AML-193 (cell line): ENCODE measurements at regions not wholly inside any gene's neighbourhood (a gene's known extent, or its start where the extent isn't known, plus 50 kb on each side); places are given as distances from the start of the nearest gene placed in this dataset.
"Not testable (repeated sequence)": the region's sequence is repeated elsewhere in the genome, so short reads cannot be mapped to it uniquely, and the experiment has no call there.

Experiments used
- DNase-seq, 2 experiments: peaks; one replicate each; lab custom pipeline; 2025; lab: John Stamatoyannopoulos, UW

DNA sequence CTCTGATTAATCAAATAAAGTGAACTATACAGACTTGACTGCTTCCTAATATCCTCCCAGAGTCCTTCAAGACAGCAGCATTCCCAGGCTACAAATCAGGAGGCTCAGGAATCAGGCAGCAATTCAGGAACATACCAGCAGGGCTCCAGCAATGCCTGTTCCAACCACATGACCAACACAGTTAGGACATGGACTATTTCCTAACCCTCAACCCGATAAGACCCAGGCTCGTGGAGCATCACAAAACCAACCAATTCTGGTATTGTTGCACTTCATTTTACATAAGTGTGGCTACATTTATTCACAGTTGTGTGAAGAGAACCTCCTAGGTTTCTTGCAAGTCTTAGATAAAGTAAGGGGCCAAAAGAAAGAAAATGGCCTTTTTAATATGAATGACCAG is 546.2 kb upstream of the ADGRL2 start:
- DNase-seq: no peak

DNA sequence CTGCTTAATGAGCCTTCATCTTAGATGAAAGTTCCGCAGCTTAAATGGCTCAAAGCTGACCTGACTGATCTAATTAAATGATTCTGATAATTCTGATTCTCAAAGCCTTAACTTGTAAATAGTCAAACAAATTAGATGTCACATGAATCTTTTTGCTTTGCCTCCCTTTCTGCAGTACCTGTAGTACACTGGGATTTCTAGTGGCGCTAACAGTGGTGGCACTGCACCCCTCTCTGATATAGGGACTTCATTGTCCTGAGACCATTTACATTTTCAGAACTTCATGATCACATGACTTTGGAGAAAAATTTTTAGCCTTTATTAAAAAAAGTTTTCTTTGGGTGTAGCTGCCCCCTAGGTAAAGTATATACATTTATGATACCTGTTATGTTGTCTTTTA is 546.7 kb upstream of the ADGRL2 start:
- DNase-seq: no peak

DNA sequence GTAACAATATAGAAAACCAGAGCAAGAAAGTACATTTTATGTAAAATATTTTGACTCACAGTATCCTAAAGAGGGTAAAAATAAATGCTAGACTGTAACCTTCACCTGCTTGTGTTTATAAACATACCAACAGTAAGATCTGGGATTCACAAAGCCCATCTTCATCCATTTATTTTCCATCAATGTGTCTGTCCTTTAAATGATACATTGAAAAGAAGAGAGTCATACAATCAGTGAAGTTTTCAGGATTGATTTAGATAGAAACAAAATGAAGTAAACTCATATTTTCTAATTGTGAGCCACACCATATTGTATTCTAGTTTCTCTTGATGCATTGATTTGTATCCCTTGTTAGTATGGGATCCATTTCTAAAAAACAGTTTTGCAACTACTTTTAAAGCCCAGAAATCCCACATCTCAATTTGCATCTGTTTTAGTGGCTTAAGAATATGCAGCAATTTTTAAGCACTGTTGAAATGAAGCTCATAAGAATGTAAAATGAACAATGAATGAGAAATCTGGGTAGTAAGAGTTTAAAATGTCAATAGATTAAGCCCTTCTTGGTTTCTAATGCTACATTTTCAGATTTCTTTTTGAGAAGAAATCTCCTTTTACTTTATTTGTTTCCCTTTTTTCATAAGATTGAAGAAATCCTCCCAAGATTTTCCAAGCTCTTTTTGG is 548.1 kb upstream of the ADGRL2 start:
- DNase-seq: no peak

DNA sequence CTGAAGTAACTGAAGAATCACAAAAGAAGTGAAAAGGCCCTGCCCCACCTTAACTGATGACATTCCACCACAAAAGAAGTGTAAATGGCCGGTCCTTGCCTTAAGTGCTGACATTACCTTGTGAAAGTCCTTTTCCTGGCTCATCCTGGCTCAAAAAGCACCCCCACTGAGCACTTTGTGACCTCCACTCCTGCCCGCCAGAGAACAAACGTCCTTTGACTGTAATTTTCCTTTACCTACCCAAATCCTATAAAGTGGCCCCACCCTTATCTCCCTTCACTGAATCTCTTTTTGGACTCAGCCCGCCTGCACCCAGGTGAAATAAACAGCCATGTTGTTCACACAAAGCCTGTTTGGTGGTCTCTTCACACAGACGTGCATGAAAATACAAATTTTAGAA is 549.9 kb upstream of the ADGRL2 start:
- DNase-seq: not testable (repeated sequence)

DNA sequence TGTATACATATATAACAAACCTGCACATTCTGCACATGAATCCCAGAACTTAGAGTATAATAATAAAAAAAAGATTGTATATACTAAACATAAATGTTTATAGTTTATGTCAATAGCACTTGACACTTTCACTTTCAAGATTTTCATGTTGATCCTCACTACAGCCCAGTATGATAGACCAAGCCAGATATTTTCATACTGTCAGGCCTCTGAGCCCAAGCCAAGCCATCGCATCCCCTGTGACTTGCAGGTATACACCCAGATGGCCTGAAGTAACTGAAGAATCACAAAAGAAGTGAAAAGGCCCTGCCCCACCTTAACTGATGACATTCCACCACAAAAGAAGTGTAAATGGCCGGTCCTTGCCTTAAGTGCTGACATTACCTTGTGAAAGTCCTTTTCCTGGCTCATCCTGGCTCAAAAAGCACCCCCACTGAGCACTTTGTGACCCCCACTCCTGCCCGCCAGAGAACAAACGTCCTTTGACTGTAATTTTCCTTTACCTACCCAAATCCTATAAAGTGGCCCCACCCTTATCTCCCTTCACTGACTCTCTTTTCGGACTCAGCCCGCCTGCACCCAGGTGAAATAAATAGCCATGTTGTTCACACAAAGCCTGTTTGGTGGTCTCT is 555.5 kb upstream of the ADGRL2 start:
- DNase-seq: not testable (repeated sequence)

DNA sequence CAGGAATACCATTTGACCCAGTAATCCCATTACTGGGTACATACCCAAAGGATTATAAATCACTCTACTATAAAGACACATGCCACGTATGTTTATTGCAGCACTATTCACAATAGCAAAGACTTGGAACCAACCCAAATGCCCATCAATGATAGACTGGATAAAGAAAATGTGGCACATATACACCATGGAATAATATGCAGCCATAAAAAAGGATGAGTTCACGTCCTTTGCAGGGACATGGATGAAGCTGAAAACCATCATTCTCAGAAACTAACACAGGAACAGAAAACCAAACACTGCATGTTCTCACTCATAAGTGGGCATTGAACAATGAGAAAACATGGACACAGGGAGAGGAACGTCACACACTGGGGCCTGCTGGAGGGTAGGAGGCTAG is 556.1 kb upstream of the ADGRL2 start:
- DNase-seq: not testable (repeated sequence)

DNA sequence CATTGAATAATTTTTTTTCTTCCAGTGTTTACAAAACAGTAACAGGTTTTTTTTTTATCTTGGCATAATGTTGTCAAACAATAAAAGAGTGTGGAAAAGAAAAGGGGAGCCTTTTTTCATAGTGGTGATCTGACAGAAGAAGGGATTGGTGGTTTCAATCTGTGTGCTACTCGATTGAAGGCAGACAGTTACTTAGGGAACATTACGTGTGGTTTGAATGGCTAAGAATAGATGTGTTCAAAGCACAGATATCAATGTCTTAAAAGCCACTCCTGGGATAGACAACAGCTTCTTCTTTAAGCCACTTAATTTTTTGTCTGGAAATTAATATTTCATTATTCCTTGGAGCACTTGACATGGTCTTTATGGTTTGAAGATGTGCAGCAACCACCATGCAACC is 558.6 kb upstream of the ADGRL2 start:
- DNase-seq: no peak

DNA sequence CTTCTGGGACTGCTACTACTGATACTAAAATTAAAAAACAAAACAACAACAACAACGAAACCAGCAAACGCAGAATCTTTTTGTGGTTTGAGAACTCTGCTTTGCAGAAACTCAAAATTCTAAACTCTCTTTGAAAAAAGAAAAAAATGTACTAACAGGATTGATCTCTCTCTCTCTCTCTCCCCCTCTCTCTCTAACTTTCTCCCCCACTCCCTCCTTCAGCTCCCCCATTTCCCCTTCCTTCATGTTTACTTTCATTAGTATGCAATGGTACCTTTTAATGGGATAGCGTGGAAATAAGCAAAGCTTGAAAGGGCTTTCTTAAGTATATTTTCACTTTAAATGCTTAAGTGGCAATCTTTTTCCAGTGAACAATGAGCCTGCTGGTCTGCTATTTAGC is 562.6 kb upstream of the ADGRL2 start:
- DNase-seq: no peak

DNA sequence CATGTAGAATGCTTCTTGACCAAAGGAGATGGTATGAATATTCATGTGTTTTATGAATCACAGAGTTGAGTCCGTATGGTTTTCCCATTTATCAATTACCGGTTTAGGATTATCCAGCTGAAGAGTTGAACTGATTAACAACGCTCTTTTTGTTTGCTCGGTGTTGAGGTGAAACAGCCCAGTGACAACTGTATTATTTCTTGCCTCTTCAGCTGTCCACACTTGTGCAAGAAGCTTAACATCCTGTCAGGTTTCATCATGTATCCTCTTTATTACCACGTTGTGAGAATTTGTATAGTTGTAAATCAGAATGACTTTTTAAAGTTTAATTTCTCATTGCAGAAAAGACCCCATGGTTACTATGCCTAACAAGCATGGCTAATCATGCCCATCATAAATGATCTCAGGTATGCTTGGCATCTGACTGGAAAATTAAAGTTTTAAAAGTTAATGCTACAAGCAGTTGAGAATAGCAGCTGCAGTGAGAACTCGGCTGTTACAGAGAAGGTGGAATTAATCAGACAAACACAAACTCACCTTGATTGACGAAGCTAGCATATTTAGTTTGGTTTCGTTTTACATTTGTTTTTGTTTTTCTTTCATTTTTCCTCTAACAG is 563.2 kb upstream of the ADGRL2 start:
- DNase-seq: peak; percentile 26

DNA sequence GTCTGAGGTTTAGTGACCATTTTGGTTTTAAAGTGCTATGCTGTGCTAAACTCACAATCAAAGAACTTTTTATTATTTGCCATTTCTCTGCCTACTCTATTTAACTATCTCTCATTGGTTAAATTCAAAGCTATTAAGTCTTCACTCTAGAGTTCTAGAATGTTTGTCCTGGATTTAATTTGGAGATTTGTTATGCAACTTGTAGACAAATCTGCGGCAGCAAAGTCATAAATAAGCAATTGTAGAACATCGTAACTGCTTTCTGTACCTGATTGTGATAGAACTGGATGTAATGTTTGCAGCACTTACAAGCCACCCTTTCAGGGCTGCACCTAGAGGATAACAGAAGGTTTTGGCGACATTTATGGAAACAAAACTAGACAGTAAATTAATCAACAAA is 566.5 kb upstream of the ADGRL2 start:
- no peak for DNase-seq

DNA sequence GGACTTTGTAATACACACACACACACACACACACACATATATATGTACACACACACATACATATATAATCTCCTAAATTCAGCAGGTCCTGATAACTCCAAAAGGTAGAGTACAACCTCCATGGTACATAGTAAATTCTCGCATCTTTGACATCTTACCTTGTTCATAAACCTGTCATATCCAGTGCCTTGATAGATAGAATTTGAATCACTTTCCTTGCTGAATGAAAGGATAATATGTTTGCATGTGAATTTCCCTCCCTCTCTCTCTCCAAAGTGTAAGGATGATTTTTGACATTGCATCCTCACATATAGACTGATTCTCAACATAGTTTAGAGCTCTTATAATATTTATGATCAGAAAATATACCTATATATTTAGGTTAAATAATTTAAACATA is 567.1 kb upstream of the ADGRL2 start:
- DNase-seq: no peak

DNA sequence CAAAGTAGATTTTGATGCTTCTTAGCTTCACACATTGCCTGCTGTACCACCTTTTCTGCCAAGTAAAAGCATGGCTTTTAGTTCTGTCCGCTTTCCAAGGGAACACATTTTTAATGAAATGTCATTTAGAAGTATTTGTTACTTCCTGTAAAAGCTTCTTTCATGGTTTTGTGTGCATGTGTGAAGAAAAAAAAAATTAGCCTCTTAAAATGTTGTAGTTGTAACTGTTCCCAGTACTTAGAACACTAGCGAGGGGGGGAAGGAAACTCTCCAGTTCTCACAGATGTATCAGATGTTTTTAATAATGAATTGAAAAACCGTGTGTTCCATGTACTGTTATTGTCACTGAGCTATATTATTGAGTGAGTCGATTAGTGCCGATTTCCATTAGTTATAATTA is 568.3 kb upstream of the ADGRL2 start:
- DNase-seq: no peak

DNA sequence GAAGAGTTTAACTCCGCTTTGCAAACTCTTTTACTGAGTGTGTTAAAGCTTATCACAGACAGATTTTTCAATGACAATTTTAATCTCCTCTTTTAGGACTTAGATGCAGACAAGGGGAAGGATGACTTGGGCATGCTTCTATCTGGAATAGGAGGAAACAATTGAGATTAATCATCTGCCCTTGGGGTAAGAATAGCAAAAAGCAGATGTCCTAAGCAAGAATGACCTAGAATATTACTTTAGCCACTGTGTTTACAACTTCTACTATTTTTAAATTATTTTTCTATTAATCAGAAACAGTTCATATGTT is 569.0 kb upstream of the ADGRL2 start:
- DNase-seq: no peak

DNA sequence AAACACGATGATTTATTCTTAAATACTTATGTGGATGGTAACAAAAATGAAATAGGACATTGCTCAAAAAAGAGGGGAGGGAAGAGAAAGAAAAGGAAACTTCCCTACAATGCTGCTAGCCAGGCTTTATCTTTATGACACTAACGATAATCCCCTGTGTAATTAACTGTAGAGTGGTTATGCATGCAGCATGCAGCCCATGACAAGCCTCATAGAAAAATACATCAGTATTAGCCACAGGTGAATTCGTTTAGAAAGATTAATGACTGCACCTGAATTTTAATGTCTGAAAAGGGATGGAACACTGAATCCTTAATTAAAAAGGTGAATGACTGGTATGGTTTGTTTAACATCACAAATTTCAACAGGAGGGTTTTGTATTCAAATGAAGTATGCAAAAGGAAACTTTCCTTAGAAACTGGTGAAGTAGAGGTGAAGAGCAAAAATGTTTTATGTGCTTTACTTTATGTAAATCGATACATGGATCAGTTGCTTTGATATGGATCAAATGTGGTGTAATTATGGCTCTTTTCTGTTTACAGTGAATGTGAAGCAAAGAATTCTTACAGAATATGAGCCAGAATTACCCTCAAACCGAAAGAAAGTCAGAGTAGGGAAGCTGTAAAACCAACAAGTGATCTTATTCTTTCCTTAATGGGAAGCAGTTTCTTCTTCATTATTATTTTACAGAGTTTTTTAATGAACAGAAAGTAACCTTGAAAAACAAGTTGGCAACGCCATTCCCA is 569.6 kb upstream of the ADGRL2 start:
- DNase-seq: no peak

DNA sequence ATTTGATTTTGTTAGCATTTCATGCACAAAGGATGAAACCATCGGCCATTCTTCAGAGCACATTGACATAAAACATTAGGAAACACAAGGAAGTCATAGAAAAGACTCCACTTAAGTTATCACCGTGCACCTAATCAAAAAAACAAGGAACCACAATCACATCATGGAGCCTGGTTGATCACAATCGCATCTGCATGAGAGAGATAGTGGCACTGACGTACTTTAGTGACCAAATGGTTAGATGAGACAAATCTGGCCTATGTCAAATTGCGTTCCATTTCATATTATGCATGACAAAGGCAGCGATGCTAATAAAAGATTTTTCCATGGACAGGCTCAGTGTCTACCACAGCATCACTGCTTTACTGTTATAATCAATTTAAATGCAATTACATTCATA is 571.8 kb upstream of the ADGRL2 start:
- DNase-seq: no peak

DNA sequence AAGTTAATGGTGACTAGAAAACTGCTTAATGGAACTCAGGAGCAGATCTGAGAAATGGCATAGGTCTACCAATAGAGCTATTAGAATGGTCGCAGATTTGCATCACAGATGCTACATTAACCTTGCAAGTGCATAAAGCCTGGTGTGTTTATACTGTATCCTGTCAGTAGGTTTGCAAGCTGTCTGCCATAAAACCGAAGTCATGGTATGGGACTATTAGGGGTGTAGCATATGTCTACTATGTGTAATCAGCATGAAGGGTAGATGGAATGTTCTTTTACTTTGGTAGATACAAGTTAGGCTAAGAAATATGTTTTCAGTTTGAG is 574.2 kb upstream of the ADGRL2 start:
- no peak for DNase-seq

DNA sequence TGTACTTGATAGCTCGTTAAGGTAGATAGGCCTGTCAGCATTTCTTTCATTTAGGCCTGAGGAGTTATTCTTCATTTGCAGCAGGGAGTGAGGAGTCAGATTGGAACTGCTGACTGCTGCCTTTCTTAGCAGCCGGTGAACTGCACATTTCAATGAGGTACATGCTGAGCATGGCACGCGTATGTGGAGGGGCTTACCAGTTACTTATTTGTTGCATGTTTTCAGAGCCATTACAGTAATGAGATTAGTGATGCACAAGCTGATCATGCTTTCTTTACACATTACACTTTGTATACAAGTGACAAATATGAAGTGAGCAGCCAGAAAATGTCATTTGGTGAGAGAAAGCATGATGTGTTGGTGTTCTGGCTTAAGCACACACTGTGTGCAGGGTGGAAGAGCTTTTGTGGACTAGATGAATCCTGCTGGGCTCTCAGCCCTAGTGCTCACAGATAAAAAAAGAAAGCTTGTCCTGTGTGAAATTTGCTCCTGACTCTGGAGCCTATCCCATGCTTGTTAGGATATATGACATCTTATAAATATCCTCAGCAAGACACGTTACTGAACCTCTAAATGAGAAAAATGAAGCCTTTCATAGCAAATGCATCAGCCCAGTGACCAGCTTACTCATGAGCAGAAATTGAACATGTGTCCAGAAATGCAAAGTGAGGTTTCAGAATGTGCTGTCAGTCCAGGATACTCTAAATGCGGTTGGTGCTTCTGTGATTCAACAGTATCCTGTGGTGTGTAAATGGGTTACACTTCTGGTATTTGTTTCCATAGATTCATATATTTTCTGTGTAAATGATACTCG is 574.7 kb upstream of the ADGRL2 start:
- no peak for DNase-seq

DNA sequence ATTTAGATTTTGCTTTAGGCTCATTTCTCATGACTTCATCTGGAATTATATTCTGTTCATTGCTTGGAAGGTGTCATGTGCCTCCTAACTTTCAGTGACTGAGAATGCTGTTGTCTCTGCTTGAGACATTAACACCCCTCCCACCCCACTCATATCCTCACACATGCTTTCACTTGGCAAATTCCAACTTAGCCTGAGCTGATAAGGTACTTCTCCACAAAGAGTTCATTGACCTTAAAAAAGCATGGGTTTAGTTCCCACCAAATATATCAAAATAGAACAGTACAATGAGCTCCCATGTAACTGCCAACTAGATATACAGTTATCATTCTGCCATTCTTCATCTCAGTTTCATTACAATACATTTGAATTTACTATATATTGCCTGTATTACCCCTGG is 576.5 kb upstream of the ADGRL2 start:
- DNase-seq: no peak

DNA sequence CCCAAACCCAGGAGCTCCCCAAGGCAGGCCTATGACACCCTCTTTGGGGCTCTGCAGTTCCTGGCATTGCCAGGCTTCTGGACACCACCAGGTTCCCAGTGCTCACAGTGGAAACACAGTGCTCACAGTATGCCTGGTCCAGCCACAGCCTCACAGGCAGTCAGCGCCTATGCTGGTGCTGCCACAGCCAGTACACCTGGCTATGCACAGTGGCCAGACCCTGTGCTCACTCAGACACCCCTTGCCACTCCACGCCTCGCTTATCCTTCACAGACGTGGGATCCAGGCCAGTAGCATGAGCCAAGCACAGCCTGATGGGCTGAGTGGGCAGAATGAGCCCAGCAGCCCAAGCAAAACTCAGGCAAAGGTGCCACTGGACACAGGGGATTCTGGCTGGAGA is 579.2 kb upstream of the ADGRL2 start:
- no peak for DNase-seq

DNA sequence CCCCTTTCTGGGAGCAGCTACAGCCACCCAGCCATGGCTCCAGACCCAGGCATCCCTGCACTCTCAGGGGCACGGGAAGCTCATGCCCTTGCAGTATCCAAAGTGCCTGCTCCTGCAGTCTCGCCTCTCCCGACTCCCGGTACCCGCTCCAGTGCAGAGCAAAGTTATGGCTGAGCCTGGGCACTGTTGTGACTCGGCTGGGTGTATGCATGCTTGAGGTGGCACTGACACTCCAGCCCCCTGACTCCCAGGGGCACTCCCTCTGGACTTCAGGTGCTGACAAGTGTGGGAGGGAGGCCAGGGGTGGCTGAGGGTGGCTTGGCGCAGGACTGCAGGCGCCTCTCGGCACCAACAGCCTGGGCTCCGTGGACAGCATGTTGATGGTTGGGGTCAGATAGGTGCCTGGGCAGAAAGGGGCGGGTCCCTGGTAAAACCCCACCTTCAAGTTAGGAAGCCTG is 580.1 kb upstream of the ADGRL2 start:
- no peak for DNase-seq

DNA sequence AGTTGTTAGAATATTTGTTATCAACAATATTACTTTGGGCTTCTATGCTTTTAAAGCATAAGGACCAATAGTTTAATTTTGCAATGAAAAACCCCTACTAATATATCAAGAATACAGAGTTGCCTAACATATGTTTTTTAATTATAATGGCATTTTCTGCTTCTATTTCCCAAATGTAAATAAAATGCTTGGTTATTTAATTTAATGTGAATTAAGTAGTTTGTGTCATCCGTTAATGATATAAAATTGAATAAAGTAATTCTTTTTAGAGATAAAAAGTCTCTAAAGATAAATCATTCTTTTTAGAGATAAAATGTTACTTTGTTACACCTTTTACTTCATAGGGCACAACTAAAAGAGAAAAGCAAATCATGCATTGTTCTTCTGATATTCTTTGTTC is 583.7 kb upstream of the ADGRL2 start:
- no peak for DNase-seq

DNA sequence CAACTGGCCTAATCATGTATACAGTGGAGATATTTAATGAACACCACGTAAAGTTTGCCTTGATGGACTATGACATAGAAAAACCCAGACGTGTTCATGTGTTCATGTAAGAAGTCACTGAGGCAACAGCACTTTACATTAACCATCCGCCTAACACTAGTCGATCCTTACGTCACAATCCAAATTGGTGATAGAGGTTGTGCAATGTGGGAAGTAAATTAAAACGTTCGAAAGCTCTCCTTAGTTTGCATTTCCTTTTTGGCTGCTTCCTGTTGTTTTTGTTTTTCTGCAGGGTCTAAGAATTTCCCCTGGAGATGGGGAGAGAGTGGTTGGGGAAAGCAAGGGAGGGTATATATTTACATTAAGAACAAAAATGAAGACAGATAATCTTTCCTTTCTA is 587.5 kb upstream of the ADGRL2 start:
- DNase-seq: no peak
